HT-29 (cell line): ENCODE measurements at regions not wholly inside any gene's neighbourhood (a gene's known extent, or its start where the extent isn't known, plus 50 kb on each side); places are given as distances from the start of the nearest gene placed in this dataset.

ENCODE experiments used
- DNase-seq: peaks from one replicate; pipeline ENCODE4 v3.0.0-alpha.2; 2015; ENCODE audit warnings: low spot score

DNA sequence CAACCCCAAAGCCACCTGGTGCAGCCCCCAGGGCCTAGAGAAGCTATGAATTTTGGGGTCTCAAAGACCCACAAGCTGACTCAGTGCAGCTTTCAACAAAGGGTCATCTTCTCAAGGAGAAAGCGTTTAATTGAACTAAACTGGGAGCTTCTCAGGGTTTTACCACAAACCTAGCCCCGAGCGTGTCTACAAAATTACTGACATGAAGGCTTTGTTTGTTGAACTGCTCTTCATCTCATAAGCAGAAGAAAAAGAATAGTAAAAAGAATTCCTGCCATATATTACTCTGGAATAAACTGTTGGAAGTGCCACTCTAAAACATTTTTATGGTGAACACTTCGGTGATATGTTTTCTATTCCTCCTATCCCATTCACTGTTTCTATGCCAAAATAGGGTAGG, 50.8 kb upstream of the INCENP start:
- DNase-seq = no peak

GRCh38 chr11:62071408-62071807, 52.4 kb upstream of the INCENP start:
- DNase-seq = no peak

GRCh38 chr11:62069986-62070919, 53.6 kb upstream of the INCENP start:
- no peak for DNase-seq

DNA sequence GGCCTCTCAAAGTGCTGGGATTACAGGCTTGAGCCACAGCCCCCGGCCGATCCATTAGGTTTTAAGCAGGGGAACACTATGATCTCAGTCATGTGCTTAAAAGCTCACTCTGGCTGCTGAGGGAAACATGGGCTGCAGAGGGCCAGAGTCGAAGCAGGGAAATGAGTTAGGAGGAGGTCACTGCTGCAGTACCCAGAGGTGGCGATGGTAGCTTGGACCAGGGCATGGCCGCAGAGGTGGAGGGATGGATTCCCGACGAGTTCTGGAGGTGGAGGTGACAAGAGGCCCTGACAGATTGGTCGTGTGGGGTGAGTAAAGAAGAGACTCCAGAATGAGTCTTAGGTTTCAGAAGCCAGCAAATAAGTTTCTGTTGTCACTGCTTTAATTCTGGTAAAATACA, 54.4 kb upstream of the INCENP start:
- DNase-seq = no peak

DNA sequence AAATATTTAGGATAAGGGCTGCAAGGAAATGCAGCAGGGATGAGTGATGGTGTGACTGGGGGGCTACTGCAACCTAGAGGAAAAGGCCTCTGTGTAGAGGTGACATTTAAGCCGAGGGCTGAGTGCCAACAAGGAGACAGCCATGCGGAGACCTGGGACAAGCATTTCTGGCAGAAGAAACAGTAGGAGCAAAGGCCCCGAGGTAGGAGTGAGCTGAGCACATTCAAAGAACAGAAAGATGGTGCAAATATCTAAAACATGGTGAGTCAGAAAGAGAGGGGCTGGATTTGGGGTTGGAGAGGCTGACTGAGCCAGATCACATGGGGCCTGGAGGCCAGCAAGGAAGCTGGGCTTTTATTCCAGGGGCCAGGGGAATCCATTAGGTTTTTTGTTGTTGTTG, 55.1 kb upstream of the INCENP start:
- no peak for DNase-seq

DNA sequence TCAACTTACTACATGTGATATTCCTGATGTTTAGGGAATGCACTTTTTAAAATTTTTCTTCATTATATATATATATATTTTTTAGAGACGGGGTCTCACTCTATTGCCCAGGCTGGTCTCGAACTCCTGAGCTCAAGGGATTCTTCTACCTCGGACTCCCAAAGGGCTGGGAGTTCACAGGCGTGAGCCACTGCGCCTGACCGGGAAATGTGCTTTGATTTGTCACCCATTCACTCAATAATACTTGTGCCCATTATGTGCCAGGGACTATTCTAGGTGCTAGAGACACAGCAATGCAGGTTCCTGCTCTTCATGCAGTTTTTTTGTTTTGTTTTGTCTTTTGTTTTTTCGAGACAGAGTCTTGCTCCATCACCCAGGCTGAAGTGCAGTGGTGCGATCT, 56.1 kb upstream of the INCENP start:
- no peak for DNase-seq

DNA sequence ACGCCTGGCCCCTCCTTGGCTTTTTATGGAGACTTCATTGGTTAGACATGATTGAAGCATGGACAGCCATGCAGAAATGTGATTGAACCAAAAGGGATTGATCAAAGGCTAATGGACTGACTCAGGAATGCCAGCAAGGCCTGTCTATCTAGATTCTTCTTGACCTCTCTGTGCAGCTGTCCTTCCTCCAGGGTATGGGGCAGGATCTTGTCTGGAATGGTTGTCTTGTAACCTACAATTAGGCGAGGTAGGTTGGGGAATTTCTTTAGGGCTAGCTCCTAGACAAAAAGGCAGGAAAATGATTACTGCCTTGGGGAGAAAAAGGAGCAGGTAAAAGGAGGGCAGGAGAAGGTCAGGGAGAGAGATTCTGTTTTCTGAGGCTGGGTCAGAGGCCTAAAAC, 59.6 kb upstream of the INCENP start:
- DNase-seq = no peak

DNA sequence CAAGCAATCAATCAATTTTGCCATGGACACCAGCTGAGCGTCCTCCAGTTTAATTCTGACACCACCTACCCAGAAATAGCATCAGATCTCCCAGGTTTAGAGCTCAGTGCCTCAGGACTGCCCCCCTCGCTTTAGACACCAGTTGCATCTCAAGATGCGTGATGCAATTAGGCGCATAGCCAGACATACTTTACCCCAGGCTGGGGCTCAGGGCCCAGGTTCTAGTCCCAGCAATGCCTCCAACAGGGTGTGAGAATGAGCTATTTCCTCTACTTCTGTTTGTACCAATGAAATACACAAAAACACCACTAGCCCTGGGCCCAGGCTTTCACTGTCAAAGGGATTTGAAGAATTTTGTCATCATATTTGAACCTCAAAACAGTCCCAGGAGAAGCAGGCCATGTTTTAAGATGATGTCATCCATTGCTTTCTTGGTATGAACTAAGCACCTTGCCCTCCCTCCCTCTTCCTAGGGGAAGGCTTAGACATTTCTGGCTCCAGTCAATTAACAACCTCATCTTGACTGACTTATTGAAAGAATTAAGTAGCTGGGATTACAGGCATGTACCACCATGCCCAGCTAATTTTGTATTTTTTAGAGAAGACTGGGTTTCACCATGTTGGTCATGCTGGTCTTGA, 61.5 kb upstream of the INCENP start:
- no peak for DNase-seq

DNA sequence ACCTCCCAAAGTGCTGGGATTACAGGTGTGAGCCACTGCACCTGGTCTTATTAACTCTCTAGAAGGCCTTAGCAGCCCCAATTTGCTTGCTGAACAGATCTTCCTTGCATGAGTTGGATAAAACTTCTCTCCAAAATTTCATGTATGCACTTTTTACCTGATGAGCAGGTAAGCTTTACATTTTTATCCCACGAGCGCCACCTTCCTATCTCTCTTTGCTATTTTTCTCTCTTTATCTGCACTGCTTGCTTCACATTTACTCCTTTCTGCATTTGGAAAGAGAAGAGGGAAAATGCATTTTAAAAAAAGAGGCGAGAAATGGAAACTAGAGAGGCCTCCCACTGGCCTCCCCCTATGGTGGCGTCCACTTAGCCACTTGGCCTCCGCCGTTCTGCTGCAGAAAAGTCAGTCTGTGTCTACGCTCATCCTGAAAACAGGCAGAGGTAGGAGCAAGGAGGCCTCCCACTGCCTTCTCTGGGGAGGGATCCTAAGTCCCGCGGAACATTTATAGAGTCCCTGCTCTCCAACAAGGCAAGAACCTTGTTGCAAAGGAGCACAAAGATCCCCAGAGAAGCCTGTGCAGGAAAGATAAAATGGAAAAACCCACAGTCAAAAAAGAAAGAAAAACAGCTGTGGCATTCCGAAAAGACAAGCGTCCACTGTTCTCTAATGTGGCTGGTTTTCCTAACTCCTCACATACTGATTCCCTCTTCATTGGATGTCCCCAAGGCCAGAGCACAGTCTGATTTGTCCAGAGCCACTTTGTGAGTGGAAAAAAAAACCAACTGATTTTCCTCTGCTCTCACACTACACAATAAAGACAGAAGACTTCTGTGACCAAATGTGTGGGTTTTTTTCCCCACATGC, 62.2 kb upstream of the INCENP start:
- DNase-seq = peak; percentile 64

GRCh38 chr11:62057069-62057468, 66.7 kb upstream of the INCENP start:
- no peak for DNase-seq

- DNase-seq = no peak
Measured at GRCh38 chr11:62055970-62056369, 67.8 kb upstream of the INCENP start.

- peak; percentile 92 for DNase-seq
Measured at GRCh38 chr11:62054484-62055121, 69.2 kb upstream of the INCENP start.

DNA sequence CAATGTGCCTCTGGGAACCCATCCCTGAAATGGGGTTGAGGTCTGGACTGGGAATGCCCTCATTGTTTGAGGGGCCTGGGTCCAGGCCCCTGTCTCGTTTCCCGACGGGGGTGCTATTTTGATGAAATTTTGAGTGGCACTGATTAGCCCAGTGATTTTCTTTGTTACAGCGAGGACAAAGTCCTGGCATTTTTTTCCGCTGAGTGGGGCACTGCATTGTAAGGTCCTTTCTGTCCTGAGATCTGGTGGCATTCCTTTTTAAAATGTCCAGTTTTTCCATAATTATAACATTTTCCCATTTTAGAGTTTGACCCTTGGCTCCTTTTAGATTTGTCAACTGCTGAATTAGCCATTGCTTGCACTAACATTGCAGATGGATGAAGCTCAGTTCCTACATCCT, 69.7 kb upstream of the INCENP start:
- DNase-seq = no peak

DNA sequence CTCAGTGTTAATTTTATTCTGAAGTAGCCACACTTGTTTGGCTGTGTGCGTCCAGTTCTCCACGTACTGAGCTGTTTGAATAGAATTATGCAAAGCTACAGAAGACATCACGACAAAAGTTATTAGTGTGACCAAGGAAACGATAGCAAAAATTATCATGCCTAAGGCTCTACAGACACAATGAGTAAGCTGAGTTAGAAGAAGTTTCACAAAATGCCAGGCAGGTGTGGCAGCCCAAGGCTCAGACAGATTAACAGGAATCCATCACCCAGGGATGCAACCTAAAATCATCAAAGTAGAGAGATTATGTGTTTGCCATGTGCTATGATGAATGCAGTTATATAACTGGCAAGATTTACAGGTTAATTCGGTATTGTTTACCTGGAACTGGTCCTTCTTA, 73.1 kb upstream of the INCENP start:
- no peak for DNase-seq

DNA sequence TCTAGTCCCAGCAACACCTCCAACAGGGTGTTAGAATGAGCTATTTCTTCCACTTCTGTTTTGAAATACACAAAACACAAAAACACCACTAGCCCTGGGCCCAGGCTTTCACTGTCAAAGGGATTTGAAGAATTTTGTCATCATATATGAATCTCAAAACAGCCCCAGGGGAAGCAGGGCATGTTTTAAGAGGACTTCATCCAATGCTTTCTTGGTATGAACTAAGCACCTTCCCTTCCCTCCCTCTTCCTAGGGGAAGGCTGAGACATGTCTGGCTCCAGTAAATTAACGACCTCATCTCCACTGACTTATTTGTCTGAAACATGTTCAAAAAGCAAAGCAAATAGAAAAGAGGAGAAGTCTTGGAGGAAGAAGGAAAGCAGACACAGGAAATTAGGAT, 75.7 kb upstream of the INCENP start:
- no peak for DNase-seq

DNA sequence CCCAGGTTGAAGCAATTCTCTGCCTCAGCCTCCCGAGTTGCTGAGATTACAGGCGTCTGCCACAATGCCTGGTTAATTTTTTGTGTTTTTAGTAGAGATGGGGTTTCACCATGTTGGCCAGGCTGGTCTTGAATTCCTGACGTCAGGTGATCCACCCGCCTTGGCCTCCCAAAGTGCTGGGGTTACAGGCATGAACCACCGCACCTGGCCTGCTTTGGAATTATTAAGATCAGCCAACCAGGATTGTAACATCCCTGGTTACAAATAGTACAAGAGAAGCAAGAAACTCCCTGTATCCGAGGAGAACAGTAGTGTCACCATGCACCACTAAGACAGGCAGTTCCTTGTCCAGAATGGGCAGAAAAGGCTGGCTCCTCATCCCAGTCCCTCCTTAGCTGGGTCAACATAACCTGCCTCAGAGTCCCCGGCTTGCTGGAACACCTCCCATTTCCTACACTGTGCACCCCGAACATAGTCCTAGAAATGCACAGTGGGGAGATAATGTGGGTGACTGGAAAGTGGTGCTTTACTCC, 77.2 kb upstream of the INCENP start:
- DNase-seq = peak; percentile 47

DNA sequence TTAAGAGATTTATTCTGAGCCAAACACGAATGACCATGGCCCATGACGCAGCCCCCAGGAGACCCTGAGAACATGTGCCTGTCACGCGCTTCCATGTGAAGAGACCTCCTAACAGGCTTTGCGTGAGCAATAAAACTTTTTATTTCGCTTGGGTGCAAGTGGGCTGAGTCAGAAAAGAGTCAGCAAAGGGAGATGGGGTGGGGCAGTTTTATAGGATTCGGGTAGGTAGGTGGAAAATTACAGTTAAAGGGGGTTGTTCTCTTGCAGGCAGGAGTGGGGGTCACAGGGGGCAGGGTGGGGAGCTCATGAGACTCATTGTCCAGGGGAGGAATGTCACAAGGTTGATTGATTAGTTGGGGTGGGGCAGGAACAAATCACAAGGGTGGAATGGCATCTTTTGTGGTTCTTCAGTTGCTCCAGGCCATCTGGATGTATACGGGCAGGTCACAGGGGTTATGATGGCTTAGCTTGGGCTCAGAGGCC, 77.2 kb upstream of the FTH1 start:
- peak; percentile 80 for DNase-seq

- DNase-seq = no peak
Measured at GRCh38 chr11:62035293-62035692, 67.9 kb upstream of the FTH1 start.

DNA sequence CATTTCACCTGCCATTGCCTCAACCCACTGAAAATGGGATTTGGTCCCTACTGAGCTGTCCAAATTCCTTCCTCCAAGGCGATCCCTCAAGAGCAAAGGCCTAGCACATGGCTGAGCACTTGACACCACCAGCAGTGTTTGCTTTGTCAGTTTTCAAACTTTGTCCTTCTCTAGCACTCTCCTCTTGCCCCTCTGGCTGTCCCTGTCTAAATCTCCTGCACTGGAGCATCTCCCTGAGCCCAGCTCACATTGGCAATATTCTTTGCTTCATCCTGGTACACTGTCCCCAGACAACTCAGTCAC, 66.6 kb upstream of the FTH1 start:
- DNase-seq = no peak

- DNase-seq = peak; percentile 47
Measured at GRCh38 chr11:62033191-62034035, 66.0 kb upstream of the FTH1 start.
